CD14-positive monocyte (primary cell): ENCODE measurements at regions not wholly inside any gene's neighbourhood (a gene's known extent, or its start where the extent isn't known, plus 50 kb on each side); places are given as distances from the start of the nearest gene placed in this dataset.

Source experiments
- DNase-seq, 3 donors: peaks; one replicate each; pipeline ENCODE4 v3.0.0-alpha.2; 2011 to 2022
- H2AFZ ChIP-seq: 2 replicates; pipeline ENCODE4 v1.6.0; 2012; ENCODE audit warnings: mild to moderate bottlenecking, low read depth, low read length, inconsistent platforms; ENCODE audit not compliant: insufficient read depth, poor library complexity, severe bottlenecking
- H3K27ac ChIP-seq, 2 donors: 1 replicate in 1 of 2; 2 replicates in 1 of 2; pipeline ENCODE4 v1.5.1; 2012 to 2013; ENCODE audit warnings: low read length in 2 of 2, control low read depth in 1 of 2, inconsistent platforms in 1 of 2, low read depth in 1 of 2, mild to moderate bottlenecking in 1 of 2
- H3K27me3 ChIP-seq, 2 donors: one replicate each; pipeline versions ENCODE4 v1.6.0 to v1.6.1; 2011 to 2013; ENCODE audit warnings: low read length in 2 of 2; ENCODE audit not compliant: control insufficient read depth in 2 of 2, insufficient read depth in 2 of 2
- H3K36me3 ChIP-seq, 2 donors: replicated peaks in 1 of 2; 1 replicate in 1 of 2; 2 replicates in 1 of 2; pipeline versions ENCODE4 v1.5.1 to v1.6.1; 2012 to 2013; ENCODE audit warnings: low read length in 2 of 2, control low read depth in 1 of 2, inconsistent platforms in 1 of 2, mild to moderate bottlenecking in 1 of 2; ENCODE audit not compliant: insufficient read depth in 2 of 2, control insufficient read depth in 1 of 2
- H3K4me1 ChIP-seq, 2 donors: 1 replicate in 1 of 2; 2 replicates in 1 of 2; pipeline versions ENCODE4 v1.5.1 to v1.6.1; 2012 to 2013; ENCODE audit warnings: low read length in 2 of 2, control low read depth in 1 of 2, inconsistent platforms in 1 of 2, mild to moderate bottlenecking in 1 of 2, moderate library complexity in 1 of 2; ENCODE audit not compliant: insufficient read depth in 2 of 2, control insufficient read depth in 1 of 2
- H3K4me2 ChIP-seq: replicated peaks from 2 replicates; pipeline ENCODE3; 2012; ENCODE audit warnings: low read length, moderate library complexity, mild to moderate bottlenecking; ENCODE audit not compliant: poor library complexity, severe bottlenecking; ENCODE audit errors: extremely low read depth
- H3K4me3 ChIP-seq, 3 experiments: fragments of 200-600 bp in 1 of 3; sonication (generic) in 1 of 3; replicated peaks in 1 of 3; 1 replicate in 2 of 3; 2 replicates in 1 of 3; pipeline ENCODE4 v1.5.1; 2011 to 2013; ENCODE audit warnings: low read length in 3 of 3, mild to moderate bottlenecking in 3 of 3, control low read depth in 2 of 3, low read depth in 2 of 3, inconsistent platforms in 1 of 3, moderate library complexity in 1 of 3
- H3K79me2 ChIP-seq: 2 replicates; pipeline ENCODE4 v1.6.0; 2012; ENCODE audit warnings: mild to moderate bottlenecking, control low read depth, inconsistent platforms, low read length, moderate library complexity; ENCODE audit not compliant: insufficient read depth
- H3K9ac ChIP-seq: 2 replicates; pipeline ENCODE4 v1.6.0; 2017; ENCODE audit warnings: low read length, mild to moderate bottlenecking; ENCODE audit not compliant: insufficient read depth, poor library complexity, severe bottlenecking
- H3K9me3 ChIP-seq, 2 donors: replicated peaks in 1 of 2; 1 replicate in 1 of 2; 2 replicates in 1 of 2; pipeline versions ENCODE4 v1.5.1 to v1.6.1; 2012 to 2013; ENCODE audit warnings: low read length in 2 of 2, control low read depth in 1 of 2; ENCODE audit not compliant: control insufficient read depth in 1 of 2, insufficient read depth in 1 of 2
- H4K20me1 ChIP-seq: 2 replicates; pipeline ENCODE4 v1.6.0; 2012; ENCODE audit warnings: mild to moderate bottlenecking, low read length, control low read depth, moderate library complexity; ENCODE audit not compliant: insufficient read depth
- H3K27ac Mint-ChIP-seq, 7 donors: one replicate each; pipeline ENCODE4 v1.8.0; 2020; ENCODE audit warnings: mild to moderate bottlenecking in 7 of 7, mixed read lengths in 7 of 7, moderate library complexity in 6 of 7, inconsistent platforms in 2 of 7
- H3K27me3 Mint-ChIP-seq, 3 donors: one replicate each; pipeline ENCODE4 v1.8.0; 2021 to 2022; ENCODE audit warnings: low read depth in 3 of 3, mild to moderate bottlenecking in 3 of 3, mixed read lengths in 3 of 3, moderate library complexity in 3 of 3, inconsistent platforms in 1 of 3
- H3K36me3 Mint-ChIP-seq, 2 donors: one replicate each; pipeline ENCODE4 v1.8.0; 2020; ENCODE audit warnings: mixed read lengths in 2 of 2, inconsistent platforms in 1 of 2, mild to moderate bottlenecking in 1 of 2
- H3K4me1 Mint-ChIP-seq: one replicate; pipeline ENCODE4 v1.8.0; 2020; ENCODE audit warnings: mild to moderate bottlenecking, mixed read lengths
- H3K4me3 Mint-ChIP-seq, 2 donors: one replicate each; pipeline ENCODE4 v1.8.0; 2020; ENCODE audit warnings: mild to moderate bottlenecking in 2 of 2, mixed read lengths in 2 of 2, moderate library complexity in 1 of 2
- H3K9me3 Mint-ChIP-seq, 7 donors: one replicate each; pipeline ENCODE4 v1.8.0; 2020 to 2022; ENCODE audit warnings: mixed read lengths in 7 of 7, mild to moderate bottlenecking in 6 of 7, moderate library complexity in 6 of 7, inconsistent platforms in 2 of 7
- WGBS: methylation state at CpG from one replicate; pipeline ENCODE4 v1.1.5; 2013; ENCODE audit warnings: missing lambda C conversion rate; ENCODE audit not compliant: insufficient coverage; 5-methylcytosine and 5-hydroxymethylcytosine counted together
- intact Hi-C, 2 donors: fragments of 100-400 bp; cut with micrococcal nuclease; formaldehyde crosslinking; loops; one replicate each; pipeline versions ENCODE4 v1.15.0 to v1.15.1; 2023
- TF ChIP-seq, protein P1 (sequence below): fragments of 200-600 bp; IDR thresholded peaks from one replicate; pipeline ENCODE4 v1.8.0; 2022; ENCODE audit warnings: antibody characterized with exemption, mild to moderate bottlenecking

- H3K79me2 ChIP-seq, result no peaks in the 10 kb centered on the region
- no peaks in the 10 kb centered on the region for H3K36me3 ChIP-seq
- no peak overlapping the region for H2AFZ ChIP-seq
- no peak overlapping the region for H3K27ac Mint-ChIP-seq
- no peak overlapping the region for H3K4me2 ChIP-seq
- H3K9me3 Mint-ChIP-seq, result peaks cover 0 to 9% (median 5%) of the 10 kb centered on the region in 7 donors
- DNase-seq, result no peak
- peaks cover 0 to 4% of the 10 kb centered on the region in 2 donors for H3K9me3 ChIP-seq
- intact Hi-C loops, result no loop called here
- H3K4me1 ChIP-seq, result no peaks in the 10 kb centered on the region
- H4K20me1 ChIP-seq, result no peaks in the 10 kb centered on the region
- no peaks in the 10 kb centered on the region for H3K27me3 ChIP-seq
- no peaks in the 10 kb centered on the region for H3K36me3 Mint-ChIP-seq
- TF ChIP-seq, protein P1, sequence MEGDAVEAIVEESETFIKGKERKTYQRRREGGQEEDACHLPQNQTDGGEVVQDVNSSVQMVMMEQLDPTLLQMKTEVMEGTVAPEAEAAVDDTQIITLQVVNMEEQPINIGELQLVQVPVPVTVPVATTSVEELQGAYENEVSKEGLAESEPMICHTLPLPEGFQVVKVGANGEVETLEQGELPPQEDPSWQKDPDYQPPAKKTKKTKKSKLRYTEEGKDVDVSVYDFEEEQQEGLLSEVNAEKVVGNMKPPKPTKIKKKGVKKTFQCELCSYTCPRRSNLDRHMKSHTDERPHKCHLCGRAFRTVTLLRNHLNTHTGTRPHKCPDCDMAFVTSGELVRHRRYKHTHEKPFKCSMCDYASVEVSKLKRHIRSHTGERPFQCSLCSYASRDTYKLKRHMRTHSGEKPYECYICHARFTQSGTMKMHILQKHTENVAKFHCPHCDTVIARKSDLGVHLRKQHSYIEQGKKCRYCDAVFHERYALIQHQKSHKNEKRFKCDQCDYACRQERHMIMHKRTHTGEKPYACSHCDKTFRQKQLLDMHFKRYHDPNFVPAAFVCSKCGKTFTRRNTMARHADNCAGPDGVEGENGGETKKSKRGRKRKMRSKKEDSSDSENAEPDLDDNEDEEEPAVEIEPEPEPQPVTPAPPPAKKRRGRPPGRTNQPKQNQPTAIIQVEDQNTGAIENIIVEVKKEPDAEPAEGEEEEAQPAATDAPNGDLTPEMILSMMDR, result no peak
- H3K27me3 Mint-ChIP-seq, result peaks cover 0 to 1% (median 0%) of the 10 kb centered on the region in 3 donors
- H3K4me3 Mint-ChIP-seq, result no peak overlapping the region
- no peak overlapping the region for H3K9ac ChIP-seq
- H3K4me1 Mint-ChIP-seq, result no peaks in the 10 kb centered on the region
- H3K27ac ChIP-seq, result no peak overlapping the region
- no peak overlapping the region for H3K4me3 ChIP-seq
These were observed 735.8 kb downstream of the ZPLD1 start for GRCh38 chr3:103170651-103171050.

DNA sequence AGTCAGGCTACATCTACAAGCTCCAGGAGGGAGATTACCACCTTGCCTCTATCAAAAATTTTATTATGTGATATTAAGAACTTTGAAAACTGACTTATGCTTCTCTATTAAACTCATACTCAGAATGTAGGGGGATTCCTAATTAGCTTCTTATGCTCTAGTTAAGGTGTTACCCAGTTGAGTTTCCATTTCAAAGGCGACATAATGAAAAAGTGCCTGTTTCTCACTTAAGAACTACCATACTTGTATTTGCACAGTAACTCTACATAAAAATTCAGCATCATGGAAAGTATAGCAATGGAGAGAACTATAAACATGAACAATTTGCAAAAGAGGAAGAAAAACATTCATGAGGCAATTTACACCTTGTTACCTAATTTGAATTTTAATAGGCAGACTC lies 739.1 kb downstream of the ZPLD1 start:
- H3K4me1 ChIP-seq, result no peaks in the 10 kb centered on the region
- no peaks in the 10 kb centered on the region for H3K27me3 ChIP-seq
- peaks cover 0 to 9% (median 0%) of the 10 kb centered on the region in 7 donors for H3K9me3 Mint-ChIP-seq
- no peak overlapping the region for H3K27ac ChIP-seq
- no peak overlapping the region for H3K9ac ChIP-seq
- H3K4me1 Mint-ChIP-seq, result no peaks in the 10 kb centered on the region
- H3K9me3 ChIP-seq, result no peaks in the 10 kb centered on the region
- intact Hi-C loops, result no loop called here
- TF ChIP-seq, protein P1, result no peak
- H3K4me2 ChIP-seq, result no peak overlapping the region
- no peaks in the 10 kb centered on the region for H4K20me1 ChIP-seq
- H3K79me2 ChIP-seq, result no peaks in the 10 kb centered on the region
- no peak overlapping the region for H2AFZ ChIP-seq
- no peak overlapping the region for H3K4me3 ChIP-seq
- no peaks in the 10 kb centered on the region for H3K36me3 Mint-ChIP-seq
- no peaks in the 10 kb centered on the region for H3K36me3 ChIP-seq
- DNase-seq, result no peak
- H3K27me3 Mint-ChIP-seq, result no peaks in the 10 kb centered on the region
- WGBS, result no CpG with 5 or more reads among the region's 1 CpG
- no peak overlapping the region for H3K4me3 Mint-ChIP-seq
- no peak overlapping the region for H3K27ac Mint-ChIP-seq
